Hippocampal formation (tissue), 2 donors: ENCODE measurements at regions not wholly inside any gene's neighbourhood (a gene's known extent, or its start where the extent isn't known, plus 50 kb on each side); places are given as distances from the start of the nearest gene placed in this dataset.

Experiments
- DNase-seq, 2 donors: peaks; one replicate each; lab custom pipeline; 2025; lab: John Stamatoyannopoulos, UW

DNA sequence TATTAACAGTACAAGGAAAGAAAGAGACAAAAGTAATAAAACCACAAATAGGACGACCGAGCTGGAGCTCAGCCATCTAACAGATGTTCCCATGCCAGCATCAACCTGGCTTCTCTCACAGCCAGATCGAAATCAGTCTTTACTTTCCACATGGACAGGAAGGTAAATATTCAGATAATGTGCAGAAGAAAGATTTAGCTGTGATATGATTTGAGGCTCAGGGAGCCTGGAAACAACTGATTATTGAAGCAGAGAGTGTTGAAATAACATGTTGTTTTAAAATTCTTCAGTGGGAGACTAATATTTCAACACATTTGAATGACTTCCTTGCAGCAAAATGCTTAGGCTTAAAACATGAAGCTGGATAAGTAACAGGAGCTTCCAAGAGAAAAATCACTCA is 546.8 kb downstream of the ETS1 start:
- no peak for DNase-seq

DNA sequence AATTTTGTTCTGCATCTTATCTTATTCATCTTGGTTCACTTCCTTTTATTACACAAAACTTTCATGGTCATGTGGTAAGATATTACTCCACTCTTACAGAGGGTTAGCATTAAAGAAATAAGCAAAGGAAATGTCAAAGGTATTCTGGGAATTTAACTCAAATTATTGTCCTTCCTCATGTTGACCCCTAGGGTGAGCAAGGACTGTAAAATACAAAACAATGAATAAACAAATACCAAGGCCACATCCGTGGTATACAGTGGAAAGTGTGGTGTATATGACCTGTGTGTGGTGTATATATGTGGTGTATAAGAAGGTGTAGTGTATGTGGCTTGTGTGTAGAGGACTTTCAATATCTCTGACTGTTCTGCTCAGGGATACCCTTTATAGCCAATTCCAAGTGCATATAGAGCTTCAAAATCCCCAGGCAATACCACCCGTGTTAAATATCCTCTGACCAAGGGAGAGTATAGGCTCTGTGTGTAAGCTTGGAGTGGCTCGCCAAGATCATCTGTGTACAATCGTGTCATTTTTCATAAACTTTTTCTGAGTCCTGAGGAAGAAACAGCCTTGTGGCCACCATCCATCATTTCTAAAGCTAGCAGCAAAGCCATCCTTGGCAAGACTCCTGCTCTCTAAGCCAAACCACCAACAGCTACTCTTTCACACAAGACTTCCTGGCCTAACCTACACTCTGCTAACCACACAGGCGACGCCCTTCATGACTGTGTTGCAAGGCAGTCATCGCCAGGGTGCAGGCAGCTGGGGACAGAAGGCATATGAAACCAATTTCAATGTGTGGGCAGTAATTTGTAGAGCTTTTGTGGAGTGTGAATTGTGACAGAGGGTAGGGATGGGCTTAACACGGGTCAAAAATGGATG is 548.0 kb downstream of the ETS1 start:
- DNase-seq: no peak

DNA sequence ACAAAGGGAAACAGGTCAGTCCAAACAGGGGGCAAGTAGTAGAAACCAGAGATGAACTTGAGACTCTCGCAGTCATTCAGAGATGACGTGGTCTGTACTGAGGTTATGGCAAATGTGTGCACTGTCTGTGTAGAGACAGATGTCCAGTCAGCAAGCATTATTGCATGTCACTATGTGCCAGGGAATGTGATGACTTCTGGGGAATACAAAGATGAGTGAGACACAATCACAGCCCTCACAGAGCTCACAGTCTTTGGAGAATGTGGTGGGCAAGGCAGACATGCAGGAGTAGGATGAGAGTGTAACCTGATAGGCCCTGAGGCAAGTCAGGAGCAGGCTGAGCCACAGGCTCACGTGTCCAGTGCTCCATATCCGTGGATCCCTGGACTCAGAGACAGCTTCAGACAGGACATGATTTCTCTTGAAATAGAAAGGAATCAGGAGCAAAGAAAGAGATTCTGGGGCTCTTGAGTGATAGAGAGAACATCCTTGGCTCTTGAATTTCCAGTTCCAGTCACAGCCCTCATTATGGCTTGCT is 550.7 kb downstream of the ETS1 start:
- DNase-seq: no peak

DNA sequence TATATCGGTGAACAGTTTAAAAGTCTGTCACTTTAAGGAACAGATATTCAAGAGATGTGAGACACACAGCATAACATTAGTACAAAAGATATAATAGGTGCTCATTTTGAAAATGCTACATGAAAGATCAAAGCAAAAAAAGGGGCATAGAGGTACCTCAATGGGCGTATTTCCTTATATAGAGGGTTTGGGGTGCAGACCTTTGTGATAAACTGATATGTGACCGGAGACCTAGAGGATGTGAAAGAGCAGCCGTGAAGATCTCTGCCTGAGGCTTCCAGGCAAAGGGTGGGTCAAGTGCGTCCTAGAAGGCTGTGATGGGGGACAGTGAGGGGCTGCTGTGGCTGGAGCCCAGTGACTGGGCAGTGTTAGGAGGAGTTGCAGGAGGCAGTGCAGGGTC is 551.4 kb downstream of the ETS1 start:
- no peak for DNase-seq

DNA sequence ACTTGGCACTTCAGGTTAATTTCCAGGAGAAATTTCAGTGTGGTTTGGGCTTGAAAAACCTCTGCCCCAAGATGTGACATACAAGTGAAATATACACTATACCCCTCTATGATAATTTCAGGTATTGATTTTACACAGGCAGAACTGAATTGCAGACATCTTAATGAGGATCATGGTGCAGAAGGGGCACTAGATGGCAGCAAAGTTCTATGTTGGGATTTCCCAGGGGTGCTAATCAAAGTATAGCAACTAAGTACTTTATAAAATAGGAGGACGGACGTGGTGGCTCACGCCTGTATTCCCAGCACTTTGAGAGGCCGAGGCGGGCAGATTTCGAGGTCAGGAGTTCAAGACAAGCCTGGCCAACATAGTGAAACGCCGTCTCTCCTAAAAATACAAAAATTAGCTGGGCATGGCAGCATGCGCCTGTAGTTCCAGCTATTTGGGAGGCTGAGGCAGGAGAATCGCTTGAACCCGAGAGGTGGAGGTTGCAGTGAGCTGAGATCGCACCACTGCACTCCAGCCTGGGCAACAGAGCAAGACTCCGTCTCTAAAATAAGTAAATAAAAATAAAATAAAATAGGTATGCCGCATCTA is 555.7 kb downstream of the ETS1 start:
- DNase-seq: peak; percentile 6 to 34

DNA sequence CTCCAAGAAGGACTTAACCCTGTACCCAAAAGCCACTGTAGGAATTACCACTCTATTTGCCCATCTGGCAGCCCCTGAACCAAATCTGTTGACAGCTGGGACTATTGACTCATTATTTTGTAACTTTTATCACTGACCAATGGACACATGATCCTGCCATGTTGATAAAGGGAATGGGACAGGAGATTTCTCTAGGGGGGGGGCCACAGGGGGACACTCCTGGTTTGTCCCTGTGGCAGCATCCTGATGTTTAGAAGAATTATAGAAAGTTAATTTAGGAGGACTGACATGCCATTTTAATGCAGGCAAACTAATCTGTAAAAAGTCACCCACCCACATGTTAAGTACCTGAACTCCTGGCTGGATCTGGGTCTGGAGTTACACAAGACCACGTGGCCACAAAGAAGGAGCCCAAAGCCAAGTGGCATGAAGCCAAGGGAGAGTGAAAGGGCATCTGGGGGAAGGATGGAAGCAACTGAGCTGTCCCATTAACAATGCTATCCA is 558.1 kb downstream of the ETS1 start:
- DNase-seq: no peak

DNA sequence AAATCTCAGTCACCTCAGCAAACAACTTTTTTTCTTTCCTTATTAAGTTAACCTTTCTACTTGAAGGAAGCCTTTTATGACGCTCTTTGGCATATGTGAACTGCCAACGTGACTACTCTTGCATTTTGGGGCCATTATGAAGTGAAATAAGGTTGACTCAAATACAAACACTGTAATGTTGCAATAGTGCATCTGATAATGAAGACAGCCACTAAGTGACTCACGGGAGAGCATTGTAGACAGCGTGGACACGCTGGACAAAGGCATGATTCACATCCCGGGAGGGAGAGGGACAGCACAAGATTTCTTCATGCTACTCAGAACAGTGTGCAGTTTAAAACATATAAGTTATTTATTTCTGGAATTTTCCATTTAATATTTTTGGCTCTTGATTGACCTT is 560.8 kb downstream of the ETS1 start:
- DNase-seq: no peak

DNA sequence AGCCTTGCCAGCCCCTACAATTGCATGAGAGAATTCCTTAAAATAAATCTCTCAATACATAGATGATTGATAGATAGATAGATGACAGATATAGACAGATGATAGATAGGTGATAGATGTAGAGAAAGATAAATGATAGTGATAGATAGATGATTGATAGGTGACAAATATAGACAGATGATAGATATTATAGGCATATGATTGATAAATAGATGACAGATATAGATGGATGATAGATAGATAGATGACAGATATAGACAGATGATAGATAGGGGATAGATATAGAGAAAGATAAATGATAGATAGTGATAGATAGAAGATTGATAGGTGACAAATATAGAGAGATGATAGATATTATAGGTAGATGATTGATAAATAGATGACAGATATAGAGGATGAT is 564.6 kb downstream of the ETS1 start:
- no peak for DNase-seq

DNA sequence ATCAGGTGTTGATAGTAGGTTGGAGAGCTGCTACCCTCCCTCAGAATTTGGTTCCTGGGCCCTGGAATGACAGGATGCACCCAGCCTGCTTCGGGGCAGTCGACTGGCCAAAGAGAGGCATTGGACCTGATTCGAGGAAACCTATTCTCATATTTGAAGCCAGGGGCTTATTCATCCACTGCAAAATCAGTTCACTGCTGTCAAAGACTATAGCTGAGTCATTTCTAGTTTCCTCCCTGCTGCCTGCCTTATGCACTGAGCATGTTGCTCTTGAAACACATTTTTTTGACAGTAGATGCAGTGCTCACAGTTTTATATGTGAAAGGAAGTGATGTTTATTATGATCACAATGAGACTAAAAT is 565.4 kb downstream of the ETS1 start:
- DNase-seq: no peak

DNA sequence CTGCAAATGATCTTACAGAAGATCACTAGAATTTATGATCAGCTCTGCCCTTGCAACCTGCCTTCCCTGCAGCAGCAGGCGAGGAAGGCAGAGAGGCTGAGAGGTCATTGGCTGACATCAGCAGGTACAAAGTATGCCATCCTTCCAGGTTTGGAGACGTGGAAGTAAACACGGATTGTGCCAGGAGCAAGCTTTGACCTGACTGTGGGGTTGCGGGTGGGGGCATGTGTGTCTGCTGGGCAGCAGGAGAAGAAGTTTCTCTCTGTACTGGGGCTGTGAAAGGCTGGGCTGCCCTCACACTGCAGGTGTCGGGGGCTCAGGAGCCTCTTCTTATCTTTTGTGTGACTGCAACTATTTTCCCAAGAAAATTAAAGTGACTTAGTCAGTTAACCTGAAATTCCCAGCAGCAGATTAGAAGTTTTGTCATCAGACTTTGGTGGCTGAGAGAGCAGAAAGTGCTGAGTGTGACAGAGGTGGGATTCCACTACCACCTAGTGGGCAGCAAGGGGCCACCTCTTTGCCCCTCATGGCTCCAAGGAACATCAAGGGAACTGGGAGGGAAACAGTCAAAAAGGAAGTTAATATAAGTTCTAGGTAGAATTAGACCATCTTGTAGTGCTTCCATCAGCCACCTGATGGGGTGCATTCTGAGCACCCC is 565.9 kb downstream of the ETS1 start:
- no peak for DNase-seq

DNA sequence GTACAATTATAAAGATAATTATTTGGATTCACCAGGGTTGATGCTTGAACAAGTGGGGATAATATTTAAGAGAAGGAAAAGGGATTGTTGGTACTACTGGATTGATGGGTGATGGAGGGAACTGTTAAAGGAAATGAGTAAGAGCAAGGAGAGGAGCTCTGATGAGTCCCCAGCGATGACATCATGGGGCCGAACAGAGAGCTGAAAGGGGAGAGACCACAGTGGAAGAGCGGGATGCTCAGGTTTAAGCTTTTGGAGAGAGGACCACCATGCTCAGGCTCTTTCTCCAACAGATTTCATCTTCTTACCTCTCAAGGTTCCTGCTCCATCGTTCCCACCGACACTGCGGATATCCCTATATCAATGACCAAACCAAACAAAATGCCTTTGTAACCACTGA is 568.7 kb downstream of the ETS1 start:
- no peak for DNase-seq

DNA sequence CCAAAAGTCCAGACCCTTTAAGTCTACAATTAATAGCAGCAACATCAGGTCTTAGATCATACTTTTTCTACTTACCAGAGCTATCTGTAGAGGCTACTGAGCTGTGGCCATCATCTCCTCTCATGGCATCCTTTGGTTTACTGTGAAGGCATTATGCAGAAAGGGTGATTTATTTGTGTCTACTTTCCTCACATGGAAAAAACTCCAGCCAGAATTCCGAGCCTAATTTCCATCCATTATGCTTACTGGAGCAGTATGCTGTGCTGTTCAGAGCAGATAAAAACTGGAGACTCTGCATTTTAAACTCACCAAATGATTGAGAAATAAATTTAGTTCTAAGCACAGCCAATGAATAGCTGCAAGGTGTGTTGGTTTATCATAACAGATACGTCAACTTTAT is 581.8 kb downstream of the ETS1 start:
- DNase-seq: no peak

DNA sequence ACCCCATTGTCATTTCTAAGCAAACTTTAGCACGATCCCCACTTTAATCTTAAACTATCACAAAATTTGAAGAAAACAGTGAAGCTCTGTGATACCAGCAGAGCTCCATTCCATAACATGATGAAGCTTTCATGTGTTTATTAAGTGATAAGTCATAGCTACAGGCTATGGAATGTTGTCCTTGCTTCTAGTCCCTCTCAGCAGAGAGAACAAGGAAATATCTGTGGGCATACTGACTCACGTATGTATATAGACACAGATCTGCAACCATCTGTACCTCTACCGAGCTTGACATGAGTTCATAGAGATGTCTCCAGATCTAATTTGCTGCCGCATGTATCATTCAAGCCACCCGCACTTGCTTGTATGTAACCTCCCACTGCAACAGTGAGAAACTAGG is 588.9 kb downstream of the ETS1 start:
- no peak for DNase-seq

DNA sequence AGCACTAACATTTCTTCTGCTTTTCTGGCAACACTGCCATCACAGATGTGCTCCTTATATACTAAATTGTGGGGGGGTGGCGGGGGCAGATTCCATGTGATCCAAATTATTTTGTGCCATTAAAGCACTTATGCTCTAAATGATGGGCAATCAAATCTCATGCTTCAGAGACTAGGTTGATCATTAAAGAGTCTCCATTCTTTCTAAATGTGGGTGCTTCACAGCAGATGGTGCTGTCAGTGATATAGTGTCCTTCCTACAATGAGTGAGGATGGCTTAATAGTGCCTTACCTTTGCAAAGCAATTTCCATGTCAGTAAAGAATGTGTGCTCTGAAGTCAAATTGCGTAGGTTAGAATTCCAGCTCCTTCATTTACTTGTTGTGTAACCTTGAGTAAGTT is 589.8 kb downstream of the ETS1 start:
- DNase-seq: no peak

DNA sequence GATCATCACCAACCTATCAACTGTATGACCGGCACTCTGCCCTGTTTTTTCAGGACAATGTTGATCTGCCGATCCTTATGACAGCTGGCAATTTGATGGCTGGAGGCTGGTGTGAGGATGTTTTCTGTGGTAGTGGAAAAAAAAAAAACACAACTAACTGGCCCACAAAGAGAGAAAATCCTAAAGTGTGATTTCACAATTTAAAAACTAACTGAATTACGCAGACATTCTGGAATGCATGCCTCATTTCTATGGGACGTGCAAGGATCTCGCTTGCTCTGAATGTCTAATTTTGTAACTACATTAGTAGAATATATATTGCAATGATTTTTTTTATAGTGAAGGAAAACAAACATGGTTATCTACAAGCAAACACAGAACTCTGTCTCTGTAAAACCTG is 590.5 kb downstream of the ETS1 start:
- DNase-seq: no peak

DNA sequence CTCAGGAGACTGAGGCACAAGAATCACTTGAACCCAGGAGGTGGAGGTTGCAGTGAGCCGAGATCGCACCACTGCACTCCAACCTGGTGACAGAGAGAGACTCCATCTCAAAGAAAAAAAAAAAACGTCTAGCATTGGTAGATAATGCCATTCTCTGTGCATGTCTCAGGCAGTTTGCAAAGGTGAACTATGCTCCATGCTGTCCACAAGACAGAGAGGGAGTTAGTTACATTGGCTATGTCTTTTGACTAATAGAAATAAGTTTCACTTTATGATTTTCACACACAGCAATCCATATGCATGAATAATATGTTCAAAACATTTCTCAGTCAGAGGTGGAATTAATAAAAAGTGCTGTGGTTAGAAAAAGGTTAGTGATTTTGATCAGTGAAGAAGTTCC is 591.4 kb downstream of the ETS1 start:
- no peak for DNase-seq

DNA sequence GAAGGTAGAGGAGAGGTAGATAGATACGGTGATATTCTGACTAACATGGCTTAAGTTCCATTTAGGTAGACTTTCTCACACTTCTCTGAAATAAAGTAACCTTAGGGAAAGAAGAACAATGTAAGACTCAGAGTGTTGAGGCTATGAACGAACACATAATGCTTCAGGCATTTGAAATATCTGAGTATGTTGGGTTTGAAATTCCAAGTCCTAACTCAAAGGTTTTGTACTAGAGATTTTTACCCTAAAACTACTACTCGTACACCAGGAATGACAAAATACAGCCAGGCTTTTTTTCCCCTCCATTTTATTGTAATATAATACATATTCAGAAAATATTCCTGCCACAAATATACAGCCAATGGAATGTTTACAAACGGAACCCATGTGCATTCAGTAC is 592.6 kb downstream of the ETS1 start:
- DNase-seq: no peak

DNA sequence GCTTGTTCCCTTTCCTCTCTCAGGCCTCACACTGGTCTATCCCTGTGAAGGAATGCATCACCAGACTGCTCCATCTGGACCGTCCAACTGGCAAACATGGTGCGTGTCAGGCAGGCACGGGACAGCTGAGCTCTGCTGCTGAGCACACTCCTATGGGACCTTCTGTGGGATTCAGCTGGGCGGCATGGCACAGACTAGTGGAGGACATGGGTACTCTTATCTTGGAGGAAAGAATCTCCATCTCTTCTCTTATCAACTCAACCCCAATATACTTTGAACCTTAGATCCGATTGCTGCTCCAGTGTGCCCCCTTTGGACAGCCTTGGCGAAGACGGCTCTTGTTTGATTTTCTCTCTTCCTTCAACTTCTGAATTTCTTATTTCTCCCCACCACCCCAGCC is 593.6 kb downstream of the ETS1 start:
- DNase-seq: no peak

DNA sequence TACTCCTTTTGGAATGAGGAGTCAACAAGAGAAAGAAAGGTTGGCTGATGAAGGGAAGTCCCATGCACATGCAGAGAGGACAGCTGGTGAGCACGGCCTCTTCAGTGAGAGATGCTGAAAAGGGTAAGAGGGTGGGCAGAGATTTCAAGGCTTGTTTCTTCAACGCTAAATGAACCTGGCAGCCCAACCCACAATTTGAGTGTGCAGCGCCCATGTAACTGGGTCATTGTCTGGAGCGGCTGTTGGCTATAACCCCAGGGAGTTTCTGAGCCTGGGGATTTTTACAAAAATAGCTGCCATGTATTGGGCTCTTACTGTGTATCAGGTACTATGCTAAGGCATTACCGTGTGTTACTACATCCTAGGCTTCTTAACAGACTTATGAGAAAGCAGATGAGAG is 594.1 kb downstream of the ETS1 start:
- no peak for DNase-seq

DNA sequence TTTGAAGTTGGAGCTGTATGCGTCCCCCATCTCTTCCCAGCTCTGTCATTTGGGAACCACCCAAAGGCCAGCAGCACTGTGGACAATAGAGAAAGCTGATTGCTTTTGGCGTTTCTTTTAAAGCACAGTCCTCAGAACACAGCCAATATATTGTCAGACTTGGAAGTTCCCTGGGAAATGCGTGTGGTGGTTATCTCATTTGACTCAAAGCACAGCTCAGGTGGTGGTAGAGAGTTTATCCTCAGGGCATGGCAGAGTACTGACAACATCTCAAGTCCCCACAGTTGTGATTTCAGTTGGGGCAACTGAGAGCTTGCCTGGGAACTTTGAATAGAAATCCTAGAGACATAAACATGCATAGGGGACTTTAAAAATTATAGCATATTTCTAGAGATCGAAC is 601.3 kb downstream of the ETS1 start:
- no peak for DNase-seq

DNA sequence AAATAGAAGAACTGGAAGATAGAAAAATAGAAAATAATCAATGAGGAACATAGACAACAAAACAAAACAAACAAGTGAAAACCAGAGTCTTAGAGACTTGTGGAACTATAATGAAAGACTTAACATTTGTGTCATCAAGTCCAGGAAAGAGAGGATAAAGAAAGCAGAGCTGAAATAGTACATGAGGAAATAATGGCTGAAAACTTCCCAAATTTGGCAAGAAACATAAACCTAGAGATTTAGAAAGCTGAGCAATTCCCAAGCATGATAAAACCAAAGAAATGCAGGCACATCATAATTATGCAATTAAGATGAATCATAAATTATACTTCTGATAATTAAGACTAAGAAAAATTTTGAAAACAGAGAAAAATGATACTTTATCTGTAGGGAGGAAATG is 614.5 kb downstream of the ETS1 start:
- no peak for DNase-seq

DNA sequence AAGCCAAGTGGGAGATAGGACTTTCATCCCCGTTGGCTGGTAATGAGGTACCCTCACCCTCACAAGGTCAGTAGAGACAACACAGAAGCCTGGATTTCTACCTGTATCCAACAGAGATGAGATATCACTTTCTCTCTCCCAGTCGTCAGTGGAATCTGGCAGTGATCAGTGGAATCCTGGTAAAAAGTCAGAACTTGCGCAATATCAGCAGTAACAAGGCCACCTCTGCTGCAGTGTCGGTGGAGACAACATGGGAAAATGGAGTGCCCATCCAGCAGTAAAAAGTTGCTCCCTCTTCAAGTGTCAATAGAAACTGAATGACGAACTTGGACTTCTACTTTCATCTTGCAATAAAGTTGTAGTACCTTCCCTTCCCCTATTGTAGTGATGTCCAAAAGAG is 615.9 kb downstream of the ETS1 start:
- DNase-seq: no peak

DNA sequence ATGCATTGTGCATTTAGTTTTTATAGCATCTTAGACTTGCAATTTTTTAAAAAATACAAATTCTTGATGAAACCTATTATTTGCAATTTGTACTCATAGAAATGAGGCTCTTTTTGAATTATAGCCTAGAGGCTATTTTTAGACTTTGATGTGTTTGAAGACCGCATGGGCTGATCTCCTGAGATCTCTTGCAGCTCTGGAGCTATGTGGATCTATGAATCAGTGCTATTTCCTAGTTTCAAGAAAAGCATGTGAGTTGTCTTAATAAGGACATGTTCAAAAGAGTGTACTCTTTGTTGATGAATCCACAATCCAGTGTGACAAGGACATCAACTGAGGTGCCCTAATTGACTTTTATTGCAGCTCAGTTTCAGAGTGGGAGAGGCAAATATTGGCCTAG is 620.5 kb downstream of the ETS1 start:
- DNase-seq: no peak
